ENCODE measurements at regions not wholly inside any gene's neighbourhood (a gene's known extent, or its start where the extent isn't known, plus 50 kb on each side); places are given as distances from the start of the nearest gene placed in this dataset.

- Histone ChIP-seq H3K27me3 (no peaks in the 10 kb centered on the region), H3K4me3 (no peak overlapping the region), H3K27ac (no peak overlapping the region), H3K36me3 (no peaks in the 10 kb centered on the region), H3K9ac (no peak overlapping the region), H3K4me1 (no peaks in the 10 kb centered on the region), H3K9me3 (no peaks in the 10 kb centered on the region), H3K4me2 (no peak overlapping the region), H4K20me1 (no peaks in the 10 kb centered on the region)
- no peak for TF ChIP-seq Cebpa-rat (IDR thresholded peaks at IDR 0.05)
Measured at GRCh38 chr3:23700616-23701015, 105.1 kb upstream of the UBE2E1 start.

- H3K4me1 ChIP-seq = no peaks in the 10 kb centered on the region
- no peak overlapping the region for H3K9ac ChIP-seq
- H3K27ac ChIP-seq = no peak overlapping the region
- H3K4me3 ChIP-seq = no peak overlapping the region
- TF ChIP-seq Cebpa-rat (IDR thresholded peaks at IDR 0.05) = no peak
- H3K27me3 ChIP-seq = no peaks in the 10 kb centered on the region
- no peaks in the 10 kb centered on the region for H3K36me3 ChIP-seq
- no peaks in the 10 kb centered on the region for H4K20me1 ChIP-seq
- no peaks in the 10 kb centered on the region for H3K9me3 ChIP-seq
- H3K4me2 ChIP-seq = no peak overlapping the region
Measured at GRCh38 chr3:23701716-23702597, 103.8 kb upstream of the UBE2E1 start.

- no peak overlapping the region for H3K27ac ChIP-seq
- no peaks in the 10 kb centered on the region for H3K4me1 ChIP-seq
- no peaks in the 10 kb centered on the region for H3K36me3 ChIP-seq
- H3K27me3 ChIP-seq = no peaks in the 10 kb centered on the region
- no peaks in the 10 kb centered on the region for H3K9me3 ChIP-seq
- TF ChIP-seq Cebpa-rat (IDR thresholded peaks at IDR 0.05) = peak; percentile 66
- H3K4me2 ChIP-seq = no peak overlapping the region
- H3K9ac ChIP-seq = no peak overlapping the region
- H3K4me3 ChIP-seq = no peak overlapping the region
- H4K20me1 ChIP-seq = no peaks in the 10 kb centered on the region
Measured at GRCh38 chr3:23704298-23704697, 101.5 kb upstream of the UBE2E1 start.

GRCh38 chr3:23706111-23706510, 99.6 kb upstream of the UBE2E1 start:
- no peak overlapping the region for H3K9ac ChIP-seq
- no peaks in the 10 kb centered on the region for H3K36me3 ChIP-seq
- H4K20me1 ChIP-seq = no peaks in the 10 kb centered on the region
- H3K27me3 ChIP-seq = no peaks in the 10 kb centered on the region
- no peaks in the 10 kb centered on the region for H3K9me3 ChIP-seq
- no peak overlapping the region for H3K4me3 ChIP-seq
- no peak overlapping the region for H3K4me2 ChIP-seq
- no peak for TF ChIP-seq Cebpa-rat (IDR thresholded peaks at IDR 0.05)
- H3K4me1 ChIP-seq = no peaks in the 10 kb centered on the region
- H3K27ac ChIP-seq = no peak overlapping the region

GRCh38 chr3:23709987-23710386, 95.8 kb upstream of the UBE2E1 start:
- Histone ChIP-seq H3K9me3 (peaks cover 1% of the 10 kb centered on the region), H3K4me2 (no peak overlapping the region), H4K20me1 (no peaks in the 10 kb centered on the region), H3K27me3 (no peaks in the 10 kb centered on the region), H3K27ac (no peak overlapping the region), H3K4me3 (no peak overlapping the region), H3K9ac (no peak overlapping the region), H3K36me3 (no peaks in the 10 kb centered on the region), H3K4me1 (peaks cover 14% of the 10 kb centered on the region)
- no peak for TF ChIP-seq Cebpa-rat (IDR thresholded peaks at IDR 0.05)

- Histone ChIP-seq H3K9ac (no peak overlapping the region), H3K9me3 (peaks cover 6% of the 10 kb centered on the region), H3K4me3 (no peak overlapping the region), H3K4me2 (no peak overlapping the region), H4K20me1 (no peaks in the 10 kb centered on the region), H3K27ac (no peak overlapping the region), H3K36me3 (no peaks in the 10 kb centered on the region), H3K27me3 (no peaks in the 10 kb centered on the region), H3K4me1 (peaks cover 14% of the 10 kb centered on the region)
- TF ChIP-seq Cebpa-rat (IDR thresholded peaks at IDR 0.05) = no peak
Measured at GRCh38 chr3:23710555-23710954, 95.2 kb upstream of the UBE2E1 start.

- peaks cover 13% of the 10 kb centered on the region for H3K9me3 ChIP-seq
- no peaks in the 10 kb centered on the region for H4K20me1 ChIP-seq
- no peak overlapping the region for H3K9ac ChIP-seq
- H3K4me1 ChIP-seq = peaks cover 22% of the 10 kb centered on the region
- TF ChIP-seq Cebpa-rat (IDR thresholded peaks at IDR 0.05) = no peak
- H3K4me2 ChIP-seq = peak overlapping the region; percentile 6
- no peak overlapping the region for H3K27ac ChIP-seq
- no peak overlapping the region for H3K4me3 ChIP-seq
- H3K36me3 ChIP-seq = no peaks in the 10 kb centered on the region
- no peaks in the 10 kb centered on the region for H3K27me3 ChIP-seq
Measured at GRCh38 chr3:23711916-23712494, 93.8 kb upstream of the UBE2E1 start.

- Histone ChIP-seq H3K4me1 (peaks cover 22% of the 10 kb centered on the region), H3K36me3 (no peaks in the 10 kb centered on the region), H3K27me3 (no peaks in the 10 kb centered on the region), H4K20me1 (no peaks in the 10 kb centered on the region), H3K4me2 (no peak overlapping the region), H3K27ac (no peak overlapping the region), H3K4me3 (no peak overlapping the region), H3K9me3 (peaks cover 13% of the 10 kb centered on the region), H3K9ac (no peak overlapping the region)
- no peak; the same call in 1 of the 2 replicates for TF ChIP-seq Cebpa-rat (IDR thresholded peaks at IDR 0.05)
Measured at GRCh38 chr3:23712656-23713559, 92.8 kb upstream of the UBE2E1 start.

- H3K27me3 ChIP-seq = no peaks in the 10 kb centered on the region
Measured at GRCh38 chr3:23713641-23714040, 92.1 kb upstream of the UBE2E1 start.

More at GRCh38 chr3:23713641-23714040, 92.1 kb upstream of the UBE2E1 start:
- Histone ChIP-seq H4K20me1 (no peaks in the 10 kb centered on the region), H3K27ac (no peak overlapping the region), H3K36me3 (no peaks in the 10 kb centered on the region), H3K4me1 (peaks cover 22% of the 10 kb centered on the region), H3K9me3 (peaks cover 13% of the 10 kb centered on the region), H3K4me2 (no peak overlapping the region), H3K9ac (no peak overlapping the region), H3K4me3 (no peak overlapping the region)
- TF ChIP-seq Cebpa-rat (IDR thresholded peaks at IDR 0.05) = no peak

All from BLaER1 (cell line).